A673 (cell line): ENCODE measurements at regions not wholly inside any gene's neighbourhood (a gene's known extent, or its start where the extent isn't known, plus 50 kb on each side); places are given as distances from the start of the nearest gene placed in this dataset.

ENCODE experiments used
- EZH2 ChIP-seq: fragments of 200-600 bp; sonication (generic); IDR thresholded peaks from 2 replicates; pipeline ENCODE4 v1.6.1; 2017; ENCODE audit warnings: borderline replicate concordance, low read depth, mild to moderate bottlenecking, mixed read lengths, antibody characterized with exemption, low read length; ENCODE audit not compliant: poor library complexity, severe bottlenecking
- TF ChIP-seq, protein P1 (sequence below): fragments of 300-800, 200-600 bp; sonication (generic); conservative IDR thresholded peaks from 2 replicates; pipeline ENCODE4 v1.5.1; 2017; ENCODE audit warnings: low read depth, mild to moderate bottlenecking, antibody characterized with exemption, low read length, moderate library complexity, mixed read lengths

DNA sequence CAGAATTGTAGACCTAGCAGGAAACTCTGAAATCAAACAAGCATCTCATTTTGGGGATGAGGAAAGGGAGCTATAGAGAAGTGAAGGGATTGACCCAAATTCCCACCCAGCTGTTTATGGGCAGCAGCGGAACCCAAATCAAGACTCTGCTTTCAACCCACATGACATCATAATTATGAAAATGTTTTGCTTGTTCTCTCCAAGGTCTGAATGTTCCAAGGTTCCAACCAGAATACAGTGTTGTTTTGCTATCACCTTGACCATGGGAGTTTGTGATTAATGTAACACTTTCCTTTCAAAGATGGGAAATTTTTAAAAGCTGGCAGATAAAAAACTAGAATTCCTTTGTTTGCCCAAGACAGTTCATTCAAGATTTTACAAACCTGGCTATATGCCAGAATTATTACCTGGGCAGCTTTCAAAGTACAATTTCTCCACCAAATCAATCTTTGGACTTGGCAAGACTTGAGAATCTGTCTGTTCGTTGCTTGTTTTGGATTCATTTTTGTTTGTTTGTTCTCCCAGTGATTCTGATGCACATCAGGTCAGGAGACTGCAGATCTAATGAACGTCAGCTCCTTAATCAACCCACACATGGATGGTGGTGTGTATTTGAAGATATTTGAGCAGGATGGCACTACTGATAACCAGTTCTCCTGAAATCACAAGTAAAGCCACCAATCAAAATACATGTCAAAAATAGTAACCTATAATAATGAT lies 322.7 kb downstream of the FOXO1 start:
- TF ChIP-seq, protein P1, sequence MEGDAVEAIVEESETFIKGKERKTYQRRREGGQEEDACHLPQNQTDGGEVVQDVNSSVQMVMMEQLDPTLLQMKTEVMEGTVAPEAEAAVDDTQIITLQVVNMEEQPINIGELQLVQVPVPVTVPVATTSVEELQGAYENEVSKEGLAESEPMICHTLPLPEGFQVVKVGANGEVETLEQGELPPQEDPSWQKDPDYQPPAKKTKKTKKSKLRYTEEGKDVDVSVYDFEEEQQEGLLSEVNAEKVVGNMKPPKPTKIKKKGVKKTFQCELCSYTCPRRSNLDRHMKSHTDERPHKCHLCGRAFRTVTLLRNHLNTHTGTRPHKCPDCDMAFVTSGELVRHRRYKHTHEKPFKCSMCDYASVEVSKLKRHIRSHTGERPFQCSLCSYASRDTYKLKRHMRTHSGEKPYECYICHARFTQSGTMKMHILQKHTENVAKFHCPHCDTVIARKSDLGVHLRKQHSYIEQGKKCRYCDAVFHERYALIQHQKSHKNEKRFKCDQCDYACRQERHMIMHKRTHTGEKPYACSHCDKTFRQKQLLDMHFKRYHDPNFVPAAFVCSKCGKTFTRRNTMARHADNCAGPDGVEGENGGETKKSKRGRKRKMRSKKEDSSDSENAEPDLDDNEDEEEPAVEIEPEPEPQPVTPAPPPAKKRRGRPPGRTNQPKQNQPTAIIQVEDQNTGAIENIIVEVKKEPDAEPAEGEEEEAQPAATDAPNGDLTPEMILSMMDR = no peak
- TF ChIP-seq EZH2 = no peak
